ENCODE measurements at regions not wholly inside any gene's neighbourhood (a gene's known extent, or its start where the extent isn't known, plus 50 kb on each side); places are given as distances from the start of the nearest gene placed in this dataset.

GRCh38 chr3:178159691-178160220 is 376.5 kb upstream of the KCNMB2 start:
- DNase-seq (ENCODE audit: low spot score), result no peak
- H3K27me3 ChIP-seq, result no peaks in the 10 kb centered on the region
- H3K36me3 ChIP-seq, result no peaks in the 10 kb centered on the region
- no peaks in the 10 kb centered on the region for H3K9me3 ChIP-seq
- no peak for TF ChIP-seq CTCF (IDR thresholded peaks at IDR 0.05)
- H3K4me1 ChIP-seq, result peaks cover 0 to 13% of the 10 kb centered on the region in 2 donors
- no peak overlapping the region for H3K4me3 ChIP-seq
- H3K27ac ChIP-seq, result no peak overlapping the region

GRCh38 chr3:178169421-178169820 is 366.8 kb upstream of the KCNMB2 start:
- no peaks in the 10 kb centered on the region for H3K36me3 ChIP-seq
- no peak for TF ChIP-seq CTCF (IDR thresholded peaks at IDR 0.05)
- DNase-seq (ENCODE audit: low spot score), result no peak
- H3K9me3 ChIP-seq, result no peaks in the 10 kb centered on the region
- no peaks in the 10 kb centered on the region for H3K27me3 ChIP-seq
- peaks cover 0 to 13% of the 10 kb centered on the region in 2 donors for H3K4me1 ChIP-seq
- no peak overlapping the region for H3K4me3 ChIP-seq
- H3K27ac ChIP-seq, result no peak overlapping the region

- no peaks in the 10 kb centered on the region for H3K27me3 ChIP-seq
- peak overlapping the region; percentile 38 to 80 for H3K27ac ChIP-seq
- H3K4me3 ChIP-seq, result no peak overlapping the region
- peaks cover 0 to 13% of the 10 kb centered on the region in 2 donors for H3K4me1 ChIP-seq
- no peaks in the 10 kb centered on the region for H3K36me3 ChIP-seq
- DNase-seq (ENCODE audit: low spot score), result no peak
- H3K9me3 ChIP-seq, result no peaks in the 10 kb centered on the region
- no peak for TF ChIP-seq CTCF (IDR thresholded peaks at IDR 0.05)
Measured at GRCh38 chr3:178170698-178171535, 365.3 kb upstream of the KCNMB2 start.

GRCh38 chr3:178172121-178172520 is 364.1 kb upstream of the KCNMB2 start:
- H3K4me1 ChIP-seq, result peaks cover 0 to 13% of the 10 kb centered on the region in 2 donors
- TF ChIP-seq CTCF (IDR thresholded peaks at IDR 0.05), result no peak
- H3K4me3 ChIP-seq, result no peak overlapping the region
- no peaks in the 10 kb centered on the region for H3K27me3 ChIP-seq
- H3K36me3 ChIP-seq, result no peaks in the 10 kb centered on the region
- no peaks in the 10 kb centered on the region for H3K9me3 ChIP-seq
- no peak for DNase-seq (ENCODE audit: low spot score)
- H3K27ac ChIP-seq, result peak overlapping the region in 1 of 2 donors; percentile 33

- H3K9me3 ChIP-seq, result no peaks in the 10 kb centered on the region
- H3K36me3 ChIP-seq, result no peaks in the 10 kb centered on the region
- no peak for DNase-seq (ENCODE audit: low spot score)
- peaks cover 0 to 13% of the 10 kb centered on the region in 2 donors for H3K4me1 ChIP-seq
- H3K27ac ChIP-seq, result no peak overlapping the region
- H3K27me3 ChIP-seq, result no peaks in the 10 kb centered on the region
- no peak for TF ChIP-seq CTCF (IDR thresholded peaks at IDR 0.05)
- H3K4me3 ChIP-seq, result no peak overlapping the region
Measured at GRCh38 chr3:178174201-178174915, 361.9 kb upstream of the KCNMB2 start.
